OCI-LY3 (cell line): ENCODE measurements at regions not wholly inside any gene's neighbourhood (a gene's known extent, or its start where the extent isn't known, plus 50 kb on each side); places are given as distances from the start of the nearest gene placed in this dataset.

Experiments
- EZH2phosphoT487 ChIP-seq: fragments of 200-600 bp; shearing (Covaris generic); IDR thresholded peaks from 2 replicates; pipeline ENCODE4 v1.6.1; 2018; ENCODE audit warnings: antibody characterized with exemption, mixed run types, low read depth
- TF ChIP-seq, protein P1 (sequence below): fragments of 200-600, 300-600 bp; sonication (generic); IDR thresholded peaks from 2 replicates; pipeline ENCODE4 v1.5.1; 2014; ENCODE audit warnings: antibody characterized with exemption, low read length, low read depth

DNA sequence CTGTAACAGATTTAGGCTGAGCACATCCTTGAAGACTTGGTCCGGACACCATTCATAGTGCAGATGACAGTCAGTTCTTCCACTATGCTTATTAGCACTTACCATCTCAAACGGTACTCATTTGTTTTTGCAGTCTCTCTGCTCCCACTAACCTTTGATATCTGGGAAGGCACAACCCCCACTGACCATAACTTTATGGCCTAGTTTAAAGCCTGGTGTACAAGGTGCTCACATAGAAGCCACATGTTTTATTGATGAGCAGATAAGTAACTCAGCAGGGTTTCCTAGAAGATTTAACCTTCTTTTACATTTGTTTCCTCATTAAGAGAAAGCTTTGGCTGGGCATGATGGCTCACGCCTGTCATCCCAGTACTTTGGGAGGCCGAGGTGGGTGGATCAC is 119.3 kb upstream of the MAGI3 start:
- TF ChIP-seq, protein P1, sequence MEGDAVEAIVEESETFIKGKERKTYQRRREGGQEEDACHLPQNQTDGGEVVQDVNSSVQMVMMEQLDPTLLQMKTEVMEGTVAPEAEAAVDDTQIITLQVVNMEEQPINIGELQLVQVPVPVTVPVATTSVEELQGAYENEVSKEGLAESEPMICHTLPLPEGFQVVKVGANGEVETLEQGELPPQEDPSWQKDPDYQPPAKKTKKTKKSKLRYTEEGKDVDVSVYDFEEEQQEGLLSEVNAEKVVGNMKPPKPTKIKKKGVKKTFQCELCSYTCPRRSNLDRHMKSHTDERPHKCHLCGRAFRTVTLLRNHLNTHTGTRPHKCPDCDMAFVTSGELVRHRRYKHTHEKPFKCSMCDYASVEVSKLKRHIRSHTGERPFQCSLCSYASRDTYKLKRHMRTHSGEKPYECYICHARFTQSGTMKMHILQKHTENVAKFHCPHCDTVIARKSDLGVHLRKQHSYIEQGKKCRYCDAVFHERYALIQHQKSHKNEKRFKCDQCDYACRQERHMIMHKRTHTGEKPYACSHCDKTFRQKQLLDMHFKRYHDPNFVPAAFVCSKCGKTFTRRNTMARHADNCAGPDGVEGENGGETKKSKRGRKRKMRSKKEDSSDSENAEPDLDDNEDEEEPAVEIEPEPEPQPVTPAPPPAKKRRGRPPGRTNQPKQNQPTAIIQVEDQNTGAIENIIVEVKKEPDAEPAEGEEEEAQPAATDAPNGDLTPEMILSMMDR = no peak
- TF ChIP-seq EZH2phosphoT487 = no peak
